HepG2 (cell line): ENCODE measurements at regions not wholly inside any gene's neighbourhood (a gene's known extent, or its start where the extent isn't known, plus 50 kb on each side); places are given as distances from the start of the nearest gene placed in this dataset.
A peak's percentile ranks its signal among the peaks of the same experiment; 100 is the strongest.

Source experiments
- ATAC-seq: fragments of 200-7000 bp; cut with Tn5 transposase; 3 replicates; pipeline ENCODE4 v1.9.1; 2020; ENCODE audit warnings: mild to moderate bottlenecking, moderate library complexity
- BruUV-seq: library from RNA; stranded (reverse); fragments of 400-500 nt; replicated peaks from 2 replicates; lab custom pipeline; 2021; lab: Mats Ljungman, UMichigan
- CTCF ChIA-PET: fragments of 300-600 bp; formaldehyde crosslinking; extraction: SDS; loops from one replicate; lab custom pipeline; 2021; ENCODE audit warnings: low total read pairs, inconsistent platforms, low intra/inter-chr PET ratio; lab: Yijun Ruan, JAX
- POLR2A ChIA-PET: fragments of 350-600 bp; sonication (Branson Sonifier 250); formaldehyde crosslinking; loops from one replicate; lab custom pipeline; 2020; ENCODE audit warnings: antibody characterized with exemption, inconsistent platforms; lab: Yijun Ruan, JAX
- DNase-seq: peaks from one replicate; pipeline ENCODE4 v3.0.0-alpha.2; 2015; ENCODE audit warnings: low spot score
- FAIRE-seq: peaks from 3 replicates; lab custom pipeline; 2011; peaks lifted over from hg19 to GRCh38; lab: Jason Lieb, UNC
- H2AFZ ChIP-seq: one replicate; pipeline ENCODE4 v1.6.1; 2011; ENCODE audit warnings: low read length, inconsistent platforms
- H3K27ac ChIP-seq: fragments of 300-600 bp; 3 replicates; pipeline ENCODE4 v1.8.0; 2011; ENCODE audit warnings: mixed run types, mild to moderate bottlenecking, mixed read lengths, low read length, inconsistent platforms; ENCODE audit not compliant: insufficient read depth; ENCODE audit errors: extremely low read length
- H3K27me3 ChIP-seq, 2 experiments: fragments of 200-600 bp in 1 of 2; 2 replicates in 1 of 2; 3 replicates in 1 of 2; pipeline versions ENCODE4 v1.6.0 to v1.8.0; 2011; ENCODE audit warnings: low read length in 2 of 2, mild to moderate bottlenecking in 2 of 2, moderate library complexity in 2 of 2, inconsistent platforms in 1 of 2; ENCODE audit not compliant: insufficient read depth in 2 of 2, control insufficient read depth in 1 of 2
- H3K36me3 ChIP-seq, 2 experiments: fragments of 200-600 bp in 1 of 2; replicated peaks in 1 of 2; 2 replicates in 1 of 2; 3 replicates in 1 of 2; pipeline versions ENCODE4 v1.5.1 to v1.8.0; 2011; ENCODE audit warnings: low read length in 2 of 2, inconsistent platforms in 1 of 2; ENCODE audit not compliant: insufficient read depth in 2 of 2, control insufficient read depth in 1 of 2
- H3K4me1 ChIP-seq: 2 replicates; pipeline ENCODE4 v1.5.1; 2012; ENCODE audit warnings: low read length, inconsistent platforms; ENCODE audit not compliant: insufficient read depth
- H3K4me2 ChIP-seq: 2 replicates; pipeline ENCODE4 v1.6.0; 2011; ENCODE audit warnings: low read depth, low read length, inconsistent platforms
- H3K4me3 ChIP-seq, 3 experiments: fragments of 200-600 bp in 1 of 3; sonication (generic), shearing (Covaris generic) in 1 of 3; replicated peaks in 1 of 3; 2 replicates each; pipeline ENCODE4 v1.5.1; 2011 to 2016; ENCODE audit warnings: low read length in 3 of 3, inconsistent platforms in 2 of 3, low read depth in 2 of 3, mild to moderate bottlenecking in 2 of 3, control low read depth in 1 of 3, mixed read lengths in 1 of 3; ENCODE audit not compliant: insufficient read depth in 1 of 3
- H3K79me2 ChIP-seq: one replicate; pipeline ENCODE4 v1.6.1; 2011; ENCODE audit warnings: low read length, inconsistent platforms; ENCODE audit not compliant: insufficient read depth
- H3K9ac ChIP-seq: 2 replicates; pipeline ENCODE4 v1.6.0; 2011; ENCODE audit warnings: mild to moderate bottlenecking, low read depth, low read length, inconsistent platforms; ENCODE audit not compliant: insufficient read depth
- H3K9me3 ChIP-seq: 2 replicates; pipeline ENCODE4 v1.5.1; 2012; ENCODE audit warnings: mild to moderate bottlenecking, low read length
- H4K20me1 ChIP-seq: 2 replicates; pipeline ENCODE4 v1.6.0; 2011; ENCODE audit warnings: inconsistent platforms, mild to moderate bottlenecking, low read length, moderate library complexity; ENCODE audit not compliant: insufficient read depth
- ELK4 ChIP-seq: sonication (generic); formaldehyde crosslinking; IDR thresholded peaks from 2 replicates; pipeline ENCODE4 v1.9.0; 2021; ENCODE audit warnings: missing genetic modification reagents, borderline replicate concordance
- FOXO4 ChIP-seq: sonication (generic); formaldehyde crosslinking; conservative IDR thresholded peaks from 2 replicates; pipeline ENCODE4 v1.8.1; 2023; ENCODE audit warnings: missing genetic modification reagents
- HIVEP1 ChIP-seq: sonication (generic); formaldehyde crosslinking; IDR thresholded peaks from 2 replicates; pipeline ENCODE4 v1.4.0; 2020; ENCODE audit warnings: mild to moderate bottlenecking, missing genetic modification reagents
- ISX ChIP-seq: sonication (generic); formaldehyde crosslinking; conservative IDR thresholded peaks from 2 replicates; pipeline ENCODE4 v1.5.0; 2020; ENCODE audit warnings: missing genetic modification reagents
- KLF15 ChIP-seq: sonication (generic); formaldehyde crosslinking; IDR thresholded peaks from 2 replicates; pipeline ENCODE4 v1.8.1; 2023; ENCODE audit warnings: borderline replicate concordance, mild to moderate bottlenecking, inconsistent platforms, missing genetic modification reagents, mixed read lengths
- MTA1 ChIP-seq: sonication (generic); formaldehyde crosslinking; IDR thresholded peaks from 2 replicates; pipeline ENCODE4 v1.4.0; 2020; ENCODE audit warnings: missing genetic modification reagents, mild to moderate bottlenecking, borderline replicate concordance
- PCBP2 ChIP-seq: fragments of 200-400 bp; formaldehyde crosslinking; optimal IDR thresholded peaks from 2 replicates; pipeline ENCODE3; 2018; ENCODE audit warnings: low read length, low read depth; ENCODE audit not compliant: poor library complexity, severe bottlenecking
- RBM22 ChIP-seq: fragments of 200-400 bp; formaldehyde crosslinking; optimal IDR thresholded peaks from 2 replicates; pipeline ENCODE3; 2017; ENCODE audit warnings: mild to moderate bottlenecking, low read length, moderate library complexity
- RXRB ChIP-seq: IDR thresholded peaks from 2 replicates; pipeline ENCODE4 v1.6.1; 2016; ENCODE audit warnings: borderline replicate concordance, missing genetic modification reagents, missing compliant biosample characterization
- SMAD1 ChIP-seq: sonication (generic); formaldehyde crosslinking; IDR thresholded peaks from 2 replicates; pipeline ENCODE4 v1.4.0; 2020; ENCODE audit warnings: missing genetic modification reagents, low read depth, mild to moderate bottlenecking, borderline replicate concordance
- TFDP1 ChIP-seq: IDR thresholded peaks from 2 replicates; pipeline ENCODE4 v1.6.1; 2016; ENCODE audit warnings: missing compliant biosample characterization, missing genetic modification reagents, borderline replicate concordance
- TIGD3 ChIP-seq: sonication (generic); formaldehyde crosslinking; IDR thresholded peaks from 2 replicates; pipeline ENCODE4 v1.5.1; 2020; ENCODE audit warnings: mild to moderate bottlenecking, missing genetic modification reagents, borderline replicate concordance
- TMF1 ChIP-seq: sonication (generic); formaldehyde crosslinking; IDR thresholded peaks from 2 replicates; pipeline ENCODE4 v1.8.1; 2022; ENCODE audit warnings: low read depth, missing genetic modification reagents
- ZBTB7A ChIP-seq: sonication (generic); formaldehyde crosslinking; IDR thresholded peaks from 2 replicates; pipeline ENCODE4 v1.8.0; 2022; ENCODE audit warnings: mild to moderate bottlenecking, missing genetic modification reagents
- ZNF17 ChIP-seq: sonication (generic); formaldehyde crosslinking; IDR thresholded peaks from 2 replicates; pipeline ENCODE4 v1.5.0; 2020; ENCODE audit warnings: mild to moderate bottlenecking, missing genetic modification reagents
- WGBS: methylation state at CpG from one replicate; pipeline ENCODE4 v1.1.6; 2017; ENCODE audit warnings: low lambda C conversion rate; 5-methylcytosine and 5-hydroxymethylcytosine counted together
- in situ Hi-C: cut with HindIII; loops from 2 replicates; pipeline ENCODE4 v1.10.0; 2017; ENCODE audit warnings: low pct_unique_long_range_greater_than_20kb; ENCODE audit not compliant: extremely low pct_ligation_motif_present
- intact Hi-C: fragments of 100-400 bp; cut with micrococcal nuclease; formaldehyde crosslinking; loops from one replicate; pipeline ENCODE4 v1.10.0; 2022; ENCODE audit not compliant: unreplicated experiment

- Histone ChIP-seq H3K79me2 (no peaks in the 10 kb centered on the region), H3K27me3 (peaks cover 0 to 5% of the 10 kb centered on the region in 2 experiments; a peak in 2 of 5 replicates), H3K9ac (no peak overlapping the region), H3K27ac (no peak overlapping the region), H3K4me2 (no peak overlapping the region), H2AFZ (no peak overlapping the region), H3K4me3 (no peak overlapping the region)
- ATAC-seq (no peak), FAIRE-seq (no peak), DNase-seq (peak; percentile 16)
- intact Hi-C loops (no loop called here), in situ Hi-C loops (no loop called here)
- CTCF ChIA-PET: no interaction called here
- TF ChIP-seq TFDP1 (CRISPR knock-in tag) (no peak), MTA1 (CRISPR knock-in tag) (no peak), PCBP2 (no peak), TMF1 (CRISPR knock-in tag) (no peak), ZNF17 (CRISPR knock-in tag) (no peak), ZBTB7A (CRISPR knock-in tag) (no peak), FOXO4 (no peak), RXRB (no peak), HIVEP1 (CRISPR knock-in tag) (no peak), TIGD3 (no peak), ISX (CRISPR knock-in tag) (no peak), ELK4 (CRISPR knock-in tag) (no peak), KLF15 (CRISPR knock-in tag) (no peak), SMAD1 (CRISPR knock-in tag) (no peak), RBM22 (no peak)
- TF ChIP-seq, all 625 proteins: peak for 0
- Histone ChIP-seq H3K36me3 (no peaks in the 10 kb centered on the region), H3K9me3 (no peaks in the 10 kb centered on the region), H4K20me1 (no peaks in the 10 kb centered on the region), H3K4me1 (no peaks in the 10 kb centered on the region)
- BruUV-seq: no TSS peak
- POLR2A ChIA-PET: no interaction called here
- WGBS: 47% methylated on average over 6 of the region's 6 CpGs
Observed at GRCh38 chr3:66133050-66133757, 87.6 kb upstream of the SLC25A26 start.
